HG03469 (cell line): ENCODE measurements at regions not wholly inside any gene's neighbourhood (a gene's known extent, or its start where the extent isn't known, plus 50 kb on each side); places are given as distances from the start of the nearest gene placed in this dataset.

Experiments
- ATAC-seq: cut with Tn5 transposase; IDR thresholded peaks from one replicate; pipeline ENCODE4 v1.9.1; 2021; ENCODE audit warnings: mild to moderate bottlenecking, moderate library complexity, moderate number of reproducible peaks; ENCODE audit not compliant: unreplicated experiment

GRCh38 chr9:81394881-81395675 lies 294.3 kb downstream of the TLE1 start:
- ATAC-seq: no peak

- no peak for ATAC-seq
Measured at GRCh38 chr9:81393985-81394811, 295.1 kb downstream of the TLE1 start.

- no peak for ATAC-seq
Measured at GRCh38 chr9:81391457-81391825, 297.9 kb downstream of the TLE1 start.

GRCh38 chr9:81390792-81391456 lies 298.4 kb downstream of the TLE1 start:
- no peak for ATAC-seq

GRCh38 chr9:81389569-81389993 lies 299.8 kb downstream of the TLE1 start:
- no peak for ATAC-seq

GRCh38 chr9:81388831-81389230 lies 300.5 kb downstream of the TLE1 start:
- no peak for ATAC-seq

- no peak for ATAC-seq
Measured at GRCh38 chr9:81387360-81388106, 301.8 kb downstream of the TLE1 start.

- ATAC-seq: no peak
Measured at GRCh38 chr9:81384911-81385310, 304.4 kb downstream of the TLE1 start.

- no peak for ATAC-seq
Measured at GRCh38 chr9:81382281-81382680, 307.1 kb downstream of the TLE1 start.

GRCh38 chr9:81381694-81382093 lies 307.7 kb downstream of the TLE1 start:
- ATAC-seq: no peak

- no peak for ATAC-seq
Measured at GRCh38 chr9:81380504-81381359, 308.6 kb downstream of the TLE1 start.

- ATAC-seq: no peak
Measured at GRCh38 chr9:81379655-81380054, 309.7 kb downstream of the TLE1 start.

GRCh38 chr9:81377921-81378320 lies 311.4 kb downstream of the TLE1 start:
- ATAC-seq: no peak

GRCh38 chr9:81377320-81377719 lies 312.0 kb downstream of the TLE1 start:
- ATAC-seq: no peak

GRCh38 chr9:81375187-81376100 lies 313.9 kb downstream of the TLE1 start:
- ATAC-seq: no peak

- ATAC-seq: no peak
Measured at GRCh38 chr9:81374459-81375186, 314.7 kb downstream of the TLE1 start.

GRCh38 chr9:81373294-81373693 lies 316.1 kb downstream of the TLE1 start:
- no peak for ATAC-seq

- no peak for ATAC-seq
Measured at GRCh38 chr9:81372628-81373191, 316.6 kb downstream of the TLE1 start.
